GM19238 (cell line): ENCODE measurements at regions not wholly inside any gene's neighbourhood (a gene's known extent, or its start where the extent isn't known, plus 50 kb on each side); places are given as distances from the start of the nearest gene placed in this dataset.
"Not testable (repeated sequence)": the region's sequence is repeated elsewhere in the genome, so short reads cannot be mapped to it uniquely, and the experiment has no call there.

Experiments used
- DNase-seq: peaks from one replicate; pipeline ENCODE4 v3.0.0; 2011; ENCODE audit warnings: low spot score; ENCODE audit not compliant: insufficient read length

- no peak for DNase-seq
Measured at GRCh38 chr6:19714434-19715166, 122.6 kb upstream of the ID4 start.

DNA sequence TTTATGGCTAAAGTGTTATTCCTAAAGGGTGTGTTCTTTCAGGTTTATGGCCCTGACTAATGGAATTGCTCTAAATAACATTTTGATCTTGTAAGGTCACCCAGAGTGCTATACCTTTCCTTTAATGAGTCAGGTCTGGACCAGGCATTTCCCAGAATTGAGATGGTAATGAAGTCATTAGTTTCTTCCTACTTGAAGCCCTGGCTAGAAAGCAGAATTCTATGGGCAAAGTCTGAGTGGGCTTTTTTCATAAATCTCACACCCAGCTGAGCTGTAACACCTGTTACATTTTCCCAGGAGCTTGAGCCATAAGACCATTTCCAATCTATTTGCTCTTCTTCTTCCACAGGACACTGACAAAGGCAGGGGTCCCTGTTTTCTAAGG lies 122.0 kb upstream of the ID4 start:
- DNase-seq = no peak

DNA sequence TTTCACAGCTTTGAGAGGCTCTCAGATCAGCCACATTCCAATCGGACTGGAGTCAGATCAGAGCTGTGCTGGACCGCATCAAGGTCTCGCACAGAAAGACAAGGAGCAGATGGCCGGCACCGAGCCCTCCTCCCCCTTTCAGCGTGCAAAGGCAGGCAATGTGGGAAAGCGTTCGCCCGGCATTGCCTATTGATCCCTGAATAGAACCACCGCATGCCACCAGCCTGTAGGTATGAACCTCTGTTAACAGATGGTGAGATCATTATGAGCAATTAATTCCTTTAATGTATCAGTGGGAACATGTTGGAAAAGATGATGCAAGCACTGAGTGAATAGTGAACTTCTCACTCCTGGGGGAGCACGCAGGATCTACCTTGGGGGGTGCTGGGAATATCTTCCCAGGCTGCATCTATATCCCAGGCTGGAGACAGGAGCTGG lies 117.5 kb upstream of the ID4 start:
- DNase-seq = no peak

- no peak for DNase-seq
Measured at GRCh38 chr6:19721766-19722377, 115.3 kb upstream of the ID4 start.

- no peak for DNase-seq
Measured at GRCh38 chr6:19722999-19723398, 114.2 kb upstream of the ID4 start.

DNA sequence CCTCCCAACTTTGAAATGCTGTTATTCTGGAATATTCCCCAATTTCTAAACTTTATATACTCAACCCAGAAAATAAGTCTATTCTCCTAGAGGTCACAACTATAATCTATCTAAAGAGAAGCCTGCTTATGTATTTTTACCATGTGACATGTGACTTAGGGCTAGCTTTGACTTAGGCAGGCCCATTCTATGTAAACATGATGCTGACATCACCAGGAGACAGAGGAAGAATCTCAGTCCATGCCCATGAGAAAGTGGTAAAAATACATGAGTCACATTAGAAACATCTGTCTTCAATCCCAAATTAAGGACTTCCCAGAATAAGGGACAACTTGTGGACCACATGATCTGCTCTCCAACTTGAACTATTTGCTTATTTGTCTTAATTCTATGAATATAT lies 113.6 kb upstream of the ID4 start:
- no peak for DNase-seq

DNA sequence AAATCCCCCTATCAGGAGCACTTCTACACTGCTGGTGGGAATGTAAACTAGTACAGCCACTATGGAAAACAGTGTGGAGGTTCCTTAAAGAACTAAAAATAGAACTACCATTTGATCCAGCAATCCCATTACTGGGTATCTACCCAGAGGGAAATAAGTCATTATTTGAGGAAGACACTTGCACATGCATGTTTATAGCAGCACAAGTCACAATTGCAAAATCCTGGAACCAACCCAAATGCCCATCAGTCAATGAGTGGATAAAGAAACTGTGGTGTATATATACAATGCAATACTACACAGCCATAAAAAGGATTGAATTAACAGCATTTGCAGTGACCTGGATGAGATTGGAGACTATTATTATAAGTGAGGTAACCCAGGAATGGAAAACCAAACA lies 111.7 kb upstream of the ID4 start:
- not testable (repeated sequence) for DNase-seq

DNA sequence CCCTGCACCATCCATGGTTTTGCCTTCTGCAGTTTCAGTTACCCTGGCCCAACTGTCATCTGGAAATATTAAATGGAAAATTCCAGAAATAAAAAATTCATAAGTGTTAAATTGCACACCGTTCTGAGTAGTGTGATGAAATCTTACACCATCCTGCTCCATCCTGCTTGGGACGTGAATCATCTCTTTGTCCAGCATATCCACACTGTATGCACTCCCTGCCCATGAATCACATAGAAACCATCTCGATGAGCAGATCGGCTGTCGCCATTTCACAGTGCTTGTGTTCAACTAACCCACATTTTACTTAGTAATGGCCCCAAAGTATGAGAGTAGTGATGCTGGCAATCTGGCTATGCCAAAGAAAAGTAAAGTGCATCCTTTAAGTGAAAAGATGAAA lies 105.9 kb upstream of the ID4 start:
- DNase-seq = no peak

GRCh38 chr6:19734061-19734460 lies 103.1 kb upstream of the ID4 start:
- no peak for DNase-seq

- DNase-seq = no peak
Measured at GRCh38 chr6:19734519-19734918, 102.7 kb upstream of the ID4 start.

DNA sequence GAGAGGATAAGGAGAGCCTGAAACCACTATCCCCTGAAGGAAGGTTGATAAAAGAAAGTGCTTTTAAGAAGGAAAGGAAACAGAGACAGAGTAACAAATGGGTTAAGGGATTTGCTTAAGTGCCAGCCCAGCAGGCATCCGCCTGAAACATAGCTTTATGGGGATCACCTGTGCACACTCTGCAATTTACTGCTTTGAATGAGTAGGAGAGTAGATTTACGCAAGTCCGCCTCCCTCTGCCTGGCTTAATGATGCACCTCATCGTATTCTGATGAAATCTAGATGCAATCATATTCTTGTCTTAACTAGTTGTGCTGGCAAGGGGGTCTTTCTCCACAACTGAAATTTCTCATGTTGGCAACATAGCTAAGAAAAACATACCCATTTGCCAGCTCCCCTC lies 101.1 kb upstream of the ID4 start:
- no peak for DNase-seq

GRCh38 chr6:19738010-19738409 lies 99.2 kb upstream of the ID4 start:
- DNase-seq = no peak

DNA sequence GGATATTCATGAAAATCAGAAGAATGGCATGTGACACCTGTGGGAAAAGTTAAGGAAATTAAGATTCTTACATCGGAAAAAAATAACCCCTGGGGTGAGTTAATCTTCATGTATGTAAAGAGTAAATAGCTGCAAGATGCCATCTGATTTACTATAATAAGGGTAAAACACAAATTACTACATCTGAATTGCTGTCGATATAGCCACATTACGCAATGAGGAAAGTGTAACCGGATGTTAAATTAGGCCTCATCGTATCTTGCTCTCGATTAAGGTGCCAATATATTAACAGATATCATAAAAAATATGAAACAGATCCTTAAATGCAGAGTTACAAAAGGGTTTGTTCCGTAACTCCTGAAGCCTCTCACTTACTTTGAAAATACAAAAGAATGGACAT lies 87.4 kb upstream of the ID4 start:
- DNase-seq = no peak

DNA sequence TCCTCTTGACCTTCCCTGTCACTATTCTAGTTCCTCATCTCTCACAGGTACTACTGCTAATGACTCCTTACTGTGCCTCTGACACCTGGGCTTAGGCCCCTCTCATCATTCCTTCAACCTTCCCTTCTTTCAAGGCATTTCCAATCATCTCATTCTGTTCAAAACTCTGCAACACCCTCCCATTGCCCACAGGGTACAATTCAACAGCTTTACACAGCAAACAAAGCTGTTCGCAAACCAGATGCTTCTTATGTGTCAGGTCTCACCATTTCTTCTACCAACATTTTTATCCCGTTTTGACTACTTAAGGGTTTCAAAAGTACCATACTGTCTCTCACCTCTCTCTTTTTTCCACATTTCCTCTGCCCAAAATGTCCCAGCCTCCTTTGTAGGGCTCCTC lies 84.4 kb upstream of the ID4 start:
- no peak for DNase-seq

- no peak for DNase-seq
Measured at GRCh38 chr6:19753826-19754225, 83.3 kb upstream of the ID4 start.

- no peak for DNase-seq
Measured at GRCh38 chr6:19754686-19755085, 82.5 kb upstream of the ID4 start.

GRCh38 chr6:19755181-19755580 lies 82.0 kb upstream of the ID4 start:
- no peak for DNase-seq

DNA sequence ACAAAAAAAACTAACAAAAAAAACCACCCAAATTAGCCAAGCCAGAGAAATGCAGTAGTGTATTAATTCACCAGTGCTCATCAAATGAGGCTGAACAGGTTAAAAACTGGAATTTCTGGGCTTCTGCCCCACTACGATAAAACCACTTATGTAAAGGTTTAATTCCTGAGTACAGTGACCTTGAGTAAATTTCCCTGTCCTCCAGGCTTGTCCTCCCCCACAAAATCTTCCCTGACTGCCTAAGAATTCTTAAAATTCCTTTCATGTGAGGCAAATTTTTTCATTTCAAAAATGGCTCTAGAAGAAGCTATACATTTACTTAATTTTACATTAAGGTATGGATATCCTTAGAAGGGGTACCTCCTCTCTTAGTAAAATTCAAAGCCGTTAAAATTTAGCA lies 80.1 kb upstream of the ID4 start:
- DNase-seq = no peak

DNA sequence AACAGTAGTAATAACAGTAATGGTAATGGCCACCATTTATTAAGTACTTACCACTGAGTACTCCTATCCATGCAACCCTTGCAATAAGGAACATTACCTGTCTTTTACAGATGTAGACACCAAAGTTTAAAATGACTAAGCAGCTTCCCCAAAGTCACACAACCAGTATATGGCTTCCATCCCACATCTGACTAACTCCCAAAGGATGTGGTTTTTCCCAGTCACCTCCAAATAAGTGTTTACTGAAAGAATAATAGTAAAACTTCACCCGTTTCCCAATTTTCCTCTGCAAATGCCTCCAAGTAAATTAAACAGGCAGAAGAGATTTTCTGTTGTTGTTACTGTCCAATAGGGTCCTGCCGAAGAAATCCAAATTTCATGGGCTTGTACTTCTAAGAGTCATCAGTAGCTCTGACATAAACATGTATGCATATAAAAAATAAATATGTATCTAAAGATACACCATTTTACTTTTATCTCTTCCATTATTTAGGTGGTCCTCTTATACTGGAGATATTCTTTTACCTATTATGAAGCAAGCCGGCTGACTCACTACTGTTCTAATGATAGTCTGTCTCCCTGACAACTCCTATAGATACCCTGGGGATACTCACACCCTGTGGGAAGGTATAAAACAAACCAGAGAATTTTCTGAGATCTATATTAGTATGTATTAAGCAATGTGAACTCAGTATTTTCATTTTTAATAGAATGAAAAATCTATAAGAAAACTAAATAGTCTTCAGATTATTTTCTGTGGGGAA lies 77.9 kb upstream of the ID4 start:
- no peak for DNase-seq

DNA sequence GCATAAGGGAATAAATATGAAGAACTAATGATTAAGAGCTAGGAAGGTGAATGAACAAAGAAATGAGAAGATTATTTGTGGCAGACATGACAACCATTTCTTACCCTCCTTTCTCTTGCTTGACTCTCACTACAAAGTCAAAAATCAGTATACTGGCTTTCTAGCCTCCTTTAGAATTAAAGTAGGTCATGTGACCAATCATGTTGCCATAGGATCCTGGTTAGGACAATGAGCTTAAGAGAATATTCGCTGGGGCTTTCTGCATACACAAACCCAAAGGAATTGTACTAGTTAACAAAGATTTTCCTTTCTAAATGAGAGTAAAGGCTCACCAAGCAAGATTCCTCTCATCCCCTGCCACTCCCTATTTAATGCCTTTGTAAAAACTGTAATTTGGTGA lies 76.0 kb upstream of the ID4 start:
- DNase-seq = no peak

DNA sequence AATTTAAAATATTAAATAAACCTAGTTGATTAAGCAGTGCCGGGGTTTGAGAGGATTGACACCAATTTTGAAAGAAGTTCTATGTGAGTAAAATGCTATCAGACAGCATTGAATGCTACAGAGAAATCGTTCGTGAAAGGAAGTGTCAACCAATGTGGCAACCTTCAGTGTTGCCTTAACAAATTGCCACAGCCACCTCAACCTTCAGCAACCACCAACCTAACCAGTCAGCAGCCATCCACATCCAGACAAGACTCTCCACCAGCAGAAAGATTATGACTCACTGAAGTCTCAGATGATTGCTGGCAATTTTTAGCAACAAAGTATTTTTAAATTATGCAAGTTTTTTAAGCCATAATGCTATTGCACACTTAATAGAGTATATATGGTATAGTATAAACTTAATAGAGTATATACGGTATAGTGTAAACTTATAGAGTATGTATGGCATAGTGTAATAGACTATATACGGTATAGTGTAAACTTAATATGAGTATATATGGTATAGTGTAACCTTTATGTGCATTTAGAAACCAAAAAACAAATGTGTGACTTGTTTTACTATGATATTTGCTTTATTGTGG lies 65.3 kb upstream of the ID4 start:
- no peak for DNase-seq

GRCh38 chr6:19772891-19773290 lies 64.3 kb upstream of the ID4 start:
- no peak for DNase-seq
